GM23338 (cell line): ENCODE measurements at regions not wholly inside any gene's neighbourhood (a gene's known extent, or its start where the extent isn't known, plus 50 kb on each side); places are given as distances from the start of the nearest gene placed in this dataset.
A peak's percentile ranks its signal among the peaks of the same experiment; 100 is the strongest.

Source experiments
- ATAC-seq: fragments of 200-7000 bp; cut with Tn5 transposase; 3 replicates; pipeline ENCODE4 v1.9.1; 2020
- DNase-seq: peaks from one replicate; pipeline ENCODE4 v3.0.0-alpha.2; 2015; ENCODE audit warnings: low spot score
- H2AFZ ChIP-seq: fragments of 200-600 bp; sonication (generic); 2 replicates; pipeline ENCODE4 v1.8.0; 2016; ENCODE audit warnings: antibody characterized with exemption, mild to moderate bottlenecking, moderate library complexity
- H3F3A ChIP-seq: fragments of 200-600 bp; sonication (generic); replicated peaks from 2 replicates; pipeline ENCODE4 v1.8.0; 2017; ENCODE audit warnings: antibody characterized with exemption, mixed run types, low read depth
- H3K27ac ChIP-seq: fragments of 200-600 bp; sonication (generic); 2 replicates; pipeline ENCODE4 v1.6.1; 2016; ENCODE audit warnings: low read depth
- H3K27me3 ChIP-seq: fragments of 200-600 bp; sonication (generic); 2 replicates; pipeline ENCODE4 v1.8.0; 2016; ENCODE audit warnings: mild to moderate bottlenecking, mixed run types, moderate library complexity; ENCODE audit not compliant: insufficient read depth
- H3K36me3 ChIP-seq: fragments of 200-600 bp; sonication (generic); 2 replicates; pipeline ENCODE4 v1.8.0; 2016; ENCODE audit warnings: mild to moderate bottlenecking; ENCODE audit not compliant: insufficient read depth
- H3K4me1 ChIP-seq: fragments of 200-600 bp; sonication (generic); 2 replicates; pipeline ENCODE4 v1.8.0; 2016; ENCODE audit warnings: mild to moderate bottlenecking, moderate library complexity; ENCODE audit not compliant: insufficient read depth
- H3K4me2 ChIP-seq: fragments of 200-600 bp; sonication (generic); 2 replicates; pipeline ENCODE4 v1.7.1; 2017; ENCODE audit warnings: mixed run types
- H3K4me3 ChIP-seq: fragments of 200-600 bp; sonication (generic); 2 replicates; pipeline ENCODE4 v1.6.1; 2016; ENCODE audit warnings: mixed run types
- H3K79me2 ChIP-seq: fragments of 200-600 bp; sonication (generic); replicated peaks from 2 replicates; pipeline ENCODE4 v1.8.0; 2017; ENCODE audit warnings: mild to moderate bottlenecking; ENCODE audit not compliant: insufficient read depth
- H3K9me2 ChIP-seq: fragments of 200-600 bp; sonication (generic); 2 replicates; pipeline ENCODE4 v1.8.0; 2017; ENCODE audit not compliant: insufficient read depth
- H4K20me1 ChIP-seq: fragments of 200-600 bp; sonication (generic); replicated peaks from 2 replicates; pipeline ENCODE4 v1.8.0; 2017; ENCODE audit warnings: mild to moderate bottlenecking; ENCODE audit not compliant: insufficient read depth
- H3K27ac Mint-ChIP-seq: 2 replicates; pipeline ENCODE4 v1.8.0; 2020; ENCODE audit warnings: inconsistent platforms, mild to moderate bottlenecking, moderate library complexity, mixed read lengths
- H3K27me3 Mint-ChIP-seq: 3 replicates; pipeline ENCODE4 v1.8.0; 2022; ENCODE audit warnings: low read depth, mild to moderate bottlenecking, moderate library complexity, mixed read lengths, inconsistent platforms; ENCODE audit not compliant: insufficient read depth, poor library complexity
- H3K36me3 Mint-ChIP-seq: 3 replicates; pipeline ENCODE4 v1.8.0; 2021; ENCODE audit warnings: low read depth, mild to moderate bottlenecking, inconsistent platforms, moderate library complexity, mixed read lengths
- H3K4me1 Mint-ChIP-seq: 3 replicates; pipeline ENCODE4 v1.8.0; 2020; ENCODE audit warnings: mild to moderate bottlenecking, inconsistent platforms, mixed read lengths
- H3K4me3 Mint-ChIP-seq: 3 replicates; pipeline ENCODE4 v1.8.0; 2021; ENCODE audit warnings: moderate library complexity, mild to moderate bottlenecking, inconsistent platforms, mixed read lengths
- H3K9me3 Mint-ChIP-seq: 3 replicates; pipeline ENCODE4 v1.8.0; 2020; ENCODE audit warnings: moderate library complexity, mild to moderate bottlenecking, inconsistent platforms, mixed read lengths
- CTCF ChIP-seq, 2 experiments: fragments of 200-600 bp in 1 of 2; sonication (generic) in 1 of 2; conservative IDR thresholded peaks; 2 replicates each; pipeline versions ENCODE4 v1.5.1 to v1.6.1; 2016 to 2017; ENCODE audit warnings: antibody characterized with exemption in 2 of 2, low read depth in 2 of 2, mild to moderate bottlenecking in 2 of 2, moderate library complexity in 1 of 2
- ETS1 ChIP-seq: IDR thresholded peaks from 2 replicates; pipeline ENCODE4 v1.6.1; 2016; ENCODE audit warnings: antibody characterized with exemption
- EZH2 ChIP-seq: fragments of 200-600 bp; sonication (generic); IDR thresholded peaks from one replicate; pipeline ENCODE4 v1.8.0; 2017; ENCODE audit warnings: antibody characterized with exemption, mild to moderate bottlenecking, low read depth; ENCODE audit not compliant: unreplicated experiment
- JUNB ChIP-seq: IDR thresholded peaks from one replicate; pipeline ENCODE4 v1.6.1; 2016; ENCODE audit warnings: antibody characterized with exemption; ENCODE audit not compliant: unreplicated experiment
- POLR2AphosphoS5 ChIP-seq: IDR thresholded peaks from 2 replicates; pipeline ENCODE4 v1.6.1; 2016; ENCODE audit warnings: antibody characterized with exemption, low read depth
- REST ChIP-seq: IDR thresholded peaks from one replicate; pipeline ENCODE4 v1.6.1; 2018; ENCODE audit warnings: antibody characterized with exemption; ENCODE audit not compliant: unreplicated experiment
- STAT1 ChIP-seq: IDR thresholded peaks from one replicate; pipeline ENCODE4 v1.6.1; 2016; ENCODE audit warnings: antibody characterized with exemption; ENCODE audit not compliant: unreplicated experiment
- ZNF331 ChIP-seq: fragments of 250-450 bp; sonication (Bioruptor Pico); IDR thresholded peaks from 2 replicates; pipeline ENCODE4 v1.5.0; 2020; ENCODE audit warnings: low read depth, mild to moderate bottlenecking, moderate library complexity

DNA sequence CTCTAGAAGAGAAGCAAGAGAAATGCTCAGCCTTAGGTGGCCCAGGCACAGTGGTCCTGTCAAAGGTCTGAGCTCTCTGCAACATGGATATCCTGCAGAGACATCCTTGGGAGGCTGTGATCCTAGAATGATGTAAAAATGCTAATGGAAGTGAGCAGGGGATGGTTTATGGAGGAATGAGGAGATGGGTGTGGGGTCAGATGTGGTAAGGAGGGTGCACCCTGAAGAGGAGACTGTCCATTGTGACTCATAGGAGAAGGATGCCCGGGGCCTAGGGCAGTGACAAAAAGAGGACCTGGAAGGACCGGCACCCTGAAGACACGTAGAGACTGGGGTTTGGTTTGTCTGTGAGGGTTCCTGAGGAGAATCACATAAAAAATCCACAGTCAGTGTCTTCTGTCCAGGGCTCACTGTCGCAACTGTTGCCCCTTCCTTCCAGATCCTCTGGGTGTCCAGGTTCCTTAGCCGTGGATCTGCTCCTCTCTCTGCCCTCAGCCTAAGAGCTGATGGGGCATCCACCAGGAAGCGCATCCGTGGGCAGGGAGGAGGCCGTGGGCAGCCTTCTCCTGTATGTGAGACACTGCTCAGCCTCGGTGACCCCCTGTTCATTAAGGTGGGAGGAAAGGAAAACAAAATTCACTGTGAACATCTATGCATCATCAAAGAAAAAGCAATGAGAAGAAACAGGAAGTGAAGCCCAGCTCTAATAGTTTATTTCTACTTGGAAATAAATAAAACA is 110.7 kb downstream of the VPREB1 start (continued):
- TF ChIP-seq ZNF331 (CRISPR knock-in tag) (no peak), REST (no peak), EZH2 (no peak), ETS1 (no peak), STAT1 (no peak), POLR2AphosphoS5 (no peak), JUNB (no peak)

- peaks cover 18% of the 10 kb centered on the region for H3K9me3 Mint-ChIP-seq
- Histone ChIP-seq H3F3A (no peaks in the 10 kb centered on the region), H3K9me2 (0 out of 2 replicates have a peak, but pooled peaks cover 3% of the 10 kb centered on the region), H2AFZ (no peak overlapping the region), H3K4me3 (no peak overlapping the region), H3K36me3 (no peaks in the 10 kb centered on the region), H4K20me1 (no peaks in the 10 kb centered on the region), H3K4me2 (peak overlapping the region; percentile 60; the same call in 1 of the 2 replicates), H3K4me1 (no peaks in the 10 kb centered on the region), H3K27ac (no peak overlapping the region), H3K79me2 (no peaks in the 10 kb centered on the region), H3K27me3 (peaks cover 100% of the 10 kb centered on the region)
- H3K36me3 Mint-ChIP-seq = peaks cover 9% of the 10 kb centered on the region; the same call in 2 of the 3 replicates
- TF ChIP-seq JUNB (no peak), CTCF (conservative IDR thresholded peaks at IDR 0.05; ENCODE audit: low read depth in 2 of 2) (peak; percentile 63 to 76)
- H3K4me1 Mint-ChIP-seq = no peaks in the 10 kb centered on the region
- H3K4me3 Mint-ChIP-seq = peak overlapping the region; percentile 15; the same call in 1 of the 3 replicates
- H3K27me3 Mint-ChIP-seq = peaks cover 95% of the 10 kb centered on the region
- no peak overlapping the region for H3K27ac Mint-ChIP-seq
- peak; percentile 93 for DNase-seq
- peak; percentile 98 for ATAC-seq
Observed at GRCh38 chr22:22357024-22357883, 112.7 kb downstream of the VPREB1 start.
